ENCODE measurements at regions not wholly inside any gene's neighbourhood (a gene's known extent, or its start where the extent isn't known, plus 50 kb on each side); places are given as distances from the start of the nearest gene placed in this dataset.

- TF ChIP-seq EZH2 (IDR thresholded peaks at IDR 0.05; ENCODE audit: insufficient read depth, poor library complexity, severe bottlenecking) (no peak), EZH2phosphoT487 (IDR thresholded peaks at IDR 0.05; ENCODE audit: insufficient read depth, low read depth) (no peak)
Observed at GRCh38 chr21:35120631-35121180, 71.6 kb upstream of the RUNX1 start.
